Colonic mucosa (tissue), 4 donors: ENCODE measurements at regions not wholly inside any gene's neighbourhood (a gene's known extent, or its start where the extent isn't known, plus 50 kb on each side); places are given as distances from the start of the nearest gene placed in this dataset.
A peak's percentile ranks its signal among the peaks of the same experiment; 100 is the strongest.

ENCODE experiments used
- DNase-seq: peaks from one replicate; pipeline ENCODE4 v3.0.0-alpha.2; 2020
- H3K27ac ChIP-seq: fragments of 200-600 bp; one replicate; pipeline ENCODE4 v1.8.0; 2021
- H3K27me3 ChIP-seq: fragments of 200-600 bp; one replicate; pipeline ENCODE4 v1.8.0; 2021
- H3K36me3 ChIP-seq: fragments of 200-600 bp; one replicate; pipeline ENCODE4 v1.8.0; 2021
- H3K4me1 ChIP-seq: fragments of 200-600 bp; one replicate; pipeline ENCODE4 v1.8.0; 2021; ENCODE audit warnings: mild to moderate bottlenecking
- H3K4me3 ChIP-seq: fragments of 200-600 bp; one replicate; pipeline ENCODE4 v1.8.0; 2021
- H3K9ac ChIP-seq, 2 donors: one replicate each; pipeline ENCODE4 v1.7.0; 2013; ENCODE audit warnings: control low read depth in 2 of 2, low read depth in 2 of 2, low read length in 2 of 2
- H3K9me3 ChIP-seq: fragments of 200-600 bp; one replicate; pipeline ENCODE4 v1.8.0; 2021
- intact Hi-C: fragments of 100-400 bp; cut with DNase I; formaldehyde crosslinking; loops from one replicate; pipeline ENCODE4 v1.14.1; 2022
- TF ChIP-seq, protein P1 (sequence below): fragments of 200-600 bp; IDR thresholded peaks from one replicate; pipeline ENCODE4 v1.8.0; 2022; ENCODE audit warnings: antibody characterized with exemption, mild to moderate bottlenecking
- donor health status: healthy.
- donor health status: DM: no; HTN: no; CAD: no.
- donor health status: DM: no; HTN: no; CAD: no.

DNA sequence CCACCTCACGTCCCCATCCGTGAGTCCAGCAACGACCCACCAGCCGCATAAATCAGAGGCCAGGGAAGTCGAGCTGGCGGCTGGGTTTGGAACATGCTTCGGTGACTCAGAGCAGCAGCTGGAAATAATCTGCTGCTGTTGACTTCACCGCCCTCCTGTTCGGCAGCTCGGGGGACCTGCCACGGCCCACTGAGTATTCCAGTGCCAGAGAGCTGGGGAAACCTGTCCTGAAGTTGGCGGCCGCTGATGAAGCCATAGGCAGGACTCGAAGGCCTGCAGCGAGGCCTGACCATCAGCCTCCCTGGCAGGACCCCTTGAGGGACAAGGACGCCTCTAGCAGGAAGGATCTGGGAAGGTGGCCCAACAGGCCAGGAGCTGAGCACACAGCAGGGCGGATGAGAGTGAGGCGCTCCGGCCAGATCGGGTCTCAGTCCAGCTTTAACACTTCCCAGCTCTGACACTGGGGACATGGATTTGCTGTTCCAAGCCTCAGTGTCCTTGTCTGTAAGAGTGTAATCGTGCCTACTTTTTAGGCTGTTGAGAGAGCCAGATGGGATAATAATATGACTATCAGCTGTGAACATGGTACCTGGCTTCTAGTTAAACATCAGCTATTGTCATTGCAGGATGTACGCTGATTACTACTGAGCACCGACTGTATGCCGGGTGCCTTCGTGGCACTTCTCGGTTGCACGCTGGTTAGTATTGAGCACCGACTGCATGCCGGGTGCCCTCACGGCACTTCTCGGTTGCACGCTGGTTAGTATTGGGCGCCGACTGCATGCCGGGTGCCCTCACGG, 50.4 kb upstream of the CIBAR2 start:
- H3K4me1 ChIP-seq = no peaks in the 10 kb centered on the region
- peak overlapping the region in 1 of 2 donors; percentile 23 for H3K9ac ChIP-seq
- peak; percentile 41 for DNase-seq
- no peaks in the 10 kb centered on the region for H3K36me3 ChIP-seq
- H3K27ac ChIP-seq = peak overlapping the region; percentile 44
- H3K27me3 ChIP-seq = no peaks in the 10 kb centered on the region
- H3K9me3 ChIP-seq = no peaks in the 10 kb centered on the region
- no peak overlapping the region for H3K4me3 ChIP-seq
- intact Hi-C loops = no loop called here
- TF ChIP-seq, protein P1, sequence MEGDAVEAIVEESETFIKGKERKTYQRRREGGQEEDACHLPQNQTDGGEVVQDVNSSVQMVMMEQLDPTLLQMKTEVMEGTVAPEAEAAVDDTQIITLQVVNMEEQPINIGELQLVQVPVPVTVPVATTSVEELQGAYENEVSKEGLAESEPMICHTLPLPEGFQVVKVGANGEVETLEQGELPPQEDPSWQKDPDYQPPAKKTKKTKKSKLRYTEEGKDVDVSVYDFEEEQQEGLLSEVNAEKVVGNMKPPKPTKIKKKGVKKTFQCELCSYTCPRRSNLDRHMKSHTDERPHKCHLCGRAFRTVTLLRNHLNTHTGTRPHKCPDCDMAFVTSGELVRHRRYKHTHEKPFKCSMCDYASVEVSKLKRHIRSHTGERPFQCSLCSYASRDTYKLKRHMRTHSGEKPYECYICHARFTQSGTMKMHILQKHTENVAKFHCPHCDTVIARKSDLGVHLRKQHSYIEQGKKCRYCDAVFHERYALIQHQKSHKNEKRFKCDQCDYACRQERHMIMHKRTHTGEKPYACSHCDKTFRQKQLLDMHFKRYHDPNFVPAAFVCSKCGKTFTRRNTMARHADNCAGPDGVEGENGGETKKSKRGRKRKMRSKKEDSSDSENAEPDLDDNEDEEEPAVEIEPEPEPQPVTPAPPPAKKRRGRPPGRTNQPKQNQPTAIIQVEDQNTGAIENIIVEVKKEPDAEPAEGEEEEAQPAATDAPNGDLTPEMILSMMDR = no peak

DNA sequence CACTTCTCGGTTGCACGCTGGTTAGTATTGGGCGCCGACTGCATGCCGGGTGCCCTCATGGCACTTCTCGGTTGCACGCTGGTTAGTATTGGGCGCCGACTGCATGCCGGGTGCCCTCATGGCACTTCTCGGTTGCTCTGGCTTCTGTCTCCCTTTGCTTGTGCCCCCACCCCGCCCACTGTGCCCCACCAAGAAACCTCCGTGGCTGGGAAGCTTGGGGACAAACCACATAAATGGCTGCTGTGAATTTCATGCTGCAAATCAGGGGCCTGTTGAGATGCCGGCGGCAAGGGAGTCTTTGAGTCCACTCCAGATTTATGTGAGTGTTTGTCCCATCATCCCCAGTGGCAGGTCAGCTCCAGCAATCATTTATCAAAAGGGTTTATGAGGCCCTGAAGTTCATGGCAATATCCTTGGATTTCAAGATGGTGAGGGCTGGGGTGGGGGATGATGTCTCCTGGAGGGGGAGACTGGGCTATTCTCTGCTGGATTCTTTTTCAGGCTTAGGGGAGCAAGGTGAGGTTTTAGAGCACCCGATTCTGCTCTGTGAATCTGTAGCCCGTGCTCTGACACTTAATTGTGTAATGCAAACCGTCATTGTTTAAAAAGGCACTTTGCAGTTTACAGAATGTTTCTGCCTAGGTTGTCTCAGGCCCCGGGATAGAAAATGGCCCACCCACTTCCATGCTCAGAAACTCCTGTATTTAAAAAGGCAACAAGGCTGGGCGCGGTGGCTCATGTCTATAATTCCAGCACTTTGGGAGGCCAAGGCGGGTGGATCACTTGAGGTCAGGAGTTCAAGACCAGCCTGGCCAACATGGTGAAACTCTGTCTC, 51.2 kb upstream of the CIBAR2 start:
- Histone ChIP-seq H3K36me3 (no peaks in the 10 kb centered on the region), H3K27ac (no peak overlapping the region), H3K27me3 (no peaks in the 10 kb centered on the region), H3K9me3 (no peaks in the 10 kb centered on the region), H3K4me3 (no peak overlapping the region), H3K9ac (no peak overlapping the region), H3K4me1 (peaks cover 3% of the 10 kb centered on the region)
- intact Hi-C loops = no loop called here
- TF ChIP-seq, protein P1 = no peak
- no peak for DNase-seq

DNA sequence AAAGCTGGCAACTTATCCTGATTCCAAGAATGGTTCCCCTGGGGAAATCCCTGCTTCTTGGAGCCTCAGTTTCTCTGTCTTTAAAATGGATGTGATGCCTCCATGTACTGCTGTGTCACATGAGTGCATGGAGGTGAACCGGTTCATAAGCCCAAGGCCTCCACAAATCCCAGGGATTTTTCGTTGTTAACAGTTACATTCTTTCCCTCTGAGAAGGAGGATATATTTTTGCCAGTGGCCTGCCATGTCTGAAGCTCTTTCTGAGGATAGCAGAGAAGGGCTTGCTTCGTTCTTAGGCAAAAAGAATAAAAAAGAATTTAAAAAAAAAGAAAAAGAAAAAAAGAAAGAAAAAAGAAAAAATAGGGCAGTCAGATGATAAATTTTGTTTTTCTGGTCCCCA, 52.2 kb upstream of the CIBAR2 start:
- H3K9me3 ChIP-seq = no peaks in the 10 kb centered on the region
- H3K27ac ChIP-seq = no peak overlapping the region
- H3K27me3 ChIP-seq = no peaks in the 10 kb centered on the region
- DNase-seq = no peak
- peaks cover 4% of the 10 kb centered on the region for H3K4me1 ChIP-seq
- no peaks in the 10 kb centered on the region for H3K36me3 ChIP-seq
- TF ChIP-seq, protein P1 = no peak
- intact Hi-C loops = no loop called here
- H3K9ac ChIP-seq = no peak overlapping the region
- no peak overlapping the region for H3K4me3 ChIP-seq

DNA sequence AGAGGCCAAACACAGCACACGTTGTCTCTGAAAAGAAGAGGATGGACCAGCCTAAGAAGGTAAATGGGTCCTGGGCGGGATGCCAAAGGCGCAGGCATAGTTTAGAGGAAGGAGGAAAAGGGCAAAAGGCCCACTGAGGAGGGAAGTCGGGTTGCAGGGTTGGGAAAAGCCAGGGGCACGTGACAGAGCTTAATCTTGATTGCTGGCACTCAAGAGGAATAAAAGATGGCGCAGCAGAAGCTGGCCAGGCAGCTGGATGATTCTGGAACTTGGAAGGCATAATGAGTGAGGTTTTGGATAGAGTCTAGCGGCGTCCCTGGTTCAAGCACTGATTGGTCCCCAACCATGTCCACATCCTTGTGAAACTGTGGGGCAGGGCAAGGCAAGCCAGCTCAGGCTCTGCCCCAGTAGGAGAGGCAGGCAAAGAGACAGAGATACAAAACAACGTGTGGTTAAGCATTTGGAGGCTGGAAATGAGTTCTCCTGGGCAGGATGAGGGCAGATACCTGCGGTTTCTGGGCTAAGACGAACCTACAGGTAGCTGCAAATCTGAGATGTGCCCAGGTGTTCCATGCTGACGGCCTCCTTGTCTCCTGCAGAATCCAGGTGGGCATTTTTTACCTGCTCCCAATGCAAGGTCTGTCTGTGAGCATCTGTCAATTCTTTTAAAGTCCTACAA, 52.7 kb upstream of the CIBAR2 start:
- intact Hi-C loops = no loop called here
- Histone ChIP-seq H3K36me3 (no peaks in the 10 kb centered on the region), H3K9me3 (no peaks in the 10 kb centered on the region), H3K27me3 (peaks cover 5% of the 10 kb centered on the region), H3K4me3 (no peak overlapping the region), H3K4me1 (peaks cover 4% of the 10 kb centered on the region), H3K27ac (no peak overlapping the region), H3K9ac (no peak overlapping the region)
- TF ChIP-seq, protein P1 = no peak
- no peak for DNase-seq

DNA sequence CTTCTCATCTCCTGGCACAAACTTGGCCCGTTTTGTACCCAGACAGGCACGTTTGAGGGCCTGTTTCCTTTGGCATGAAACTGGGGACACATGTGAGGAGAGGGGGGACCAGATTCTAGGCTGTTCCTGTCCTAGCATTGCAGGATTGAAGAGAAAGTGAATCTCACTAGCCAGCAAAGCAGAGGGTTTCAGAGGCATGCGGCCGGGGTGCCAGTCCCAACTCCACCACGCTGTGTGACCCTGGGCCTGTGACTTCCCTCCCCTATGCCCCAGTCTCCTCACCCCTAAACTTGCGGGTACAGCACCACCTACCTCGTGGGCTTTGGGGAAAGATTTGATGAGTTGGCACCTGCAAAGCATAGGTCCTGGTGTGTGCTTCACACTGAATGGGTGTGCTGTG, 53.5 kb upstream of the CIBAR2 start:
- H3K27ac ChIP-seq = no peak overlapping the region
- no peaks in the 10 kb centered on the region for H3K9me3 ChIP-seq
- H3K4me1 ChIP-seq = peaks cover 4% of the 10 kb centered on the region
- H3K9ac ChIP-seq = no peak overlapping the region
- peaks cover 13% of the 10 kb centered on the region for H3K27me3 ChIP-seq
- H3K36me3 ChIP-seq = no peaks in the 10 kb centered on the region
- intact Hi-C loops = no loop called here
- TF ChIP-seq, protein P1 = no peak
- DNase-seq = no peak
- no peak overlapping the region for H3K4me3 ChIP-seq
